HCT116 (cell line): ENCODE measurements at regions not wholly inside any gene's neighbourhood (a gene's known extent, or its start where the extent isn't known, plus 50 kb on each side); places are given as distances from the start of the nearest gene placed in this dataset.

Experiments
- ATAC-seq: fragments of 200-7000 bp; cut with Tn5 transposase; 2 replicates; pipeline ENCODE4 v1.9.1; 2020; ENCODE audit warnings: mild to moderate bottlenecking, moderate library complexity
- BruUV-seq: library from RNA; stranded (reverse); fragments of 400-500 nt; replicated peaks from 2 replicates; lab custom pipeline; 2021; lab: Mats Ljungman, UMichigan
- CTCF ChIA-PET: fragments of 300-600 bp; sonication (Branson Sonifier 250); formaldehyde crosslinking; loops from one replicate; lab custom pipeline; 2021; ENCODE audit warnings: antibody characterized with exemption; lab: Charles Lee
- POLR2A ChIA-PET: fragments of 300-600, 350-600 bp; sonication (Branson Sonifier 250); formaldehyde crosslinking; loops from one replicate; lab custom pipeline; 2021; ENCODE audit warnings: antibody characterized with exemption; lab: Charles Lee
- RAD21 ChIA-PET, 2 experiments: fragments of 300-600 bp; sonication (Branson Sonifier 250); formaldehyde crosslinking; loops; one replicate each; lab custom pipeline; 2023; ENCODE audit warnings: low total read pairs in 2 of 2; ENCODE audit not compliant: uncharacterized antibody in 2 of 2, unreplicated experiment in 2 of 2, low non-redundant PET in 1 of 2; lab: Charles Lee
- DNase-seq: peaks from one replicate; pipeline ENCODE4 v3.0.0-alpha.2; 2010; ENCODE audit warnings: low read depth, low spot score
- H2AFZ ChIP-seq: fragments of 200-600 bp; shearing (Covaris generic), sonication (generic); 2 replicates; pipeline ENCODE4 v1.6.1; 2017; ENCODE audit warnings: low read depth, mixed run types, mixed read lengths, antibody characterized with exemption, low read length; ENCODE audit not compliant: poor library complexity, severe bottlenecking
- H3K27ac ChIP-seq: 2 replicates; pipeline ENCODE4 v1.5.1; 2012; ENCODE audit warnings: low read depth, low read length
- H3K27me3 ChIP-seq: fragments of 200-600 bp; sonication (generic); 2 replicates; pipeline ENCODE4 v1.6.1; 2016; ENCODE audit warnings: mixed run types, low read length, mixed read lengths; ENCODE audit not compliant: insufficient read depth
- H3K36me3 ChIP-seq, 2 experiments: fragments of 200-500 bp in 1 of 2; fragments of 200-600 bp in 1 of 2; sonication (Bioruptor generic) in 1 of 2; sonication (generic) in 1 of 2; 2 replicates each; pipeline versions ENCODE4 v1.5.1 to v1.6.1; 2014 to 2016; ENCODE audit warnings: low read length in 2 of 2, inconsistent platforms in 1 of 2, mixed read lengths in 1 of 2, mixed run types in 1 of 2; ENCODE audit not compliant: insufficient read depth in 2 of 2, control insufficient read depth in 1 of 2
- H3K4me1 ChIP-seq, 2 experiments: fragments of 200-600 bp in 1 of 2; sonication (generic) in 1 of 2; 2 replicates each; pipeline versions ENCODE4 v1.5.1 to v1.6.1; 2012 to 2017; ENCODE audit warnings: low read length in 2 of 2, inconsistent platforms in 1 of 2, mild to moderate bottlenecking in 1 of 2, mixed read lengths in 1 of 2, mixed run types in 1 of 2, moderate library complexity in 1 of 2; ENCODE audit not compliant: insufficient read depth in 2 of 2, control insufficient read depth in 1 of 2
- H3K4me2 ChIP-seq: fragments of 200-600 bp; sonication (generic); 2 replicates; pipeline ENCODE4 v1.6.1; 2017; ENCODE audit warnings: mixed run types, low read length, mixed read lengths
- H3K4me3 ChIP-seq, 2 experiments: fragments of 200-600 bp in 1 of 2; sonication (generic) in 1 of 2; replicated peaks in 1 of 2; 2 replicates each; pipeline ENCODE4 v1.5.1; 2011 to 2016; ENCODE audit warnings: low read length in 2 of 2, control low read depth in 1 of 2, low read depth in 1 of 2, mild to moderate bottlenecking in 1 of 2, mixed read lengths in 1 of 2, mixed run types in 1 of 2
- H3K79me2 ChIP-seq: fragments of 200-600 bp; sonication (generic); 2 replicates; pipeline ENCODE4 v1.6.1; 2017; ENCODE audit warnings: mild to moderate bottlenecking, mixed run types, low read length, moderate library complexity, mixed read lengths; ENCODE audit not compliant: insufficient read depth
- H3K9ac ChIP-seq: fragments of 200-600 bp; sonication (generic); 2 replicates; pipeline ENCODE4 v1.6.1; 2016; ENCODE audit warnings: low read length, mixed read lengths
- H3K9me2 ChIP-seq: fragments of 200-600 bp; sonication (generic), shearing (Covaris generic); 2 replicates; pipeline ENCODE4 v1.6.1; 2017; ENCODE audit warnings: mixed run types, mild to moderate bottlenecking, moderate library complexity; ENCODE audit not compliant: insufficient read depth
- H3K9me3 ChIP-seq, 2 experiments: fragments of 200-500 bp in 1 of 2; fragments of 200-600 bp in 1 of 2; sonication (Bioruptor generic) in 1 of 2; sonication (generic) in 1 of 2; 2 replicates each; pipeline ENCODE4 v1.6.1; 2014 to 2017; ENCODE audit warnings: low read length in 2 of 2, mixed read lengths in 2 of 2, inconsistent platforms in 1 of 2, low read depth in 1 of 2, mild to moderate bottlenecking in 1 of 2, mixed run types in 1 of 2, moderate library complexity in 1 of 2; ENCODE audit not compliant: control insufficient read depth in 1 of 2, insufficient read depth in 1 of 2
- H4K20me1 ChIP-seq: fragments of 200-600 bp; sonication (generic), shearing (Covaris generic); 2 replicates; pipeline ENCODE4 v1.6.1; 2017; ENCODE audit warnings: mixed run types, mild to moderate bottlenecking, moderate library complexity; ENCODE audit not compliant: insufficient read depth
- CBX3 ChIP-seq: IDR thresholded peaks from 2 replicates; pipeline ENCODE4 v1.6.1; 2012; ENCODE audit warnings: low read depth
- EGR1 ChIP-seq: IDR thresholded peaks from 2 replicates; pipeline ENCODE4 v1.6.1; 2012; ENCODE audit warnings: low read depth
- ELF1 ChIP-seq: IDR thresholded peaks from 2 replicates; pipeline ENCODE4 v1.6.1; 2012; ENCODE audit warnings: low read depth, borderline replicate concordance
- EZH2 ChIP-seq: fragments of 200-600 bp; sonication (generic); IDR thresholded peaks from 2 replicates; pipeline ENCODE4 v1.6.1; 2017; ENCODE audit warnings: antibody characterized with exemption, mixed run types
- JUND ChIP-seq: IDR thresholded peaks from 2 replicates; pipeline ENCODE4 v1.6.1; 2012
- POLR2AphosphoS5 ChIP-seq: IDR thresholded peaks from 2 replicates; pipeline ENCODE4 v1.6.1; 2011; ENCODE audit warnings: mild to moderate bottlenecking, low read depth, low read length, moderate library complexity
- RAD21 ChIP-seq: IDR thresholded peaks from 2 replicates; pipeline ENCODE4 v1.6.1; 2012; ENCODE audit warnings: low read depth, mild to moderate bottlenecking
- SP1 ChIP-seq: IDR thresholded peaks from 2 replicates; pipeline ENCODE4 v1.6.1; 2012; ENCODE audit warnings: low read depth
- SRF ChIP-seq: IDR thresholded peaks from 2 replicates; pipeline ENCODE4 v1.6.1; 2012; ENCODE audit warnings: low read depth
- TCF7L2 ChIP-seq: IDR thresholded peaks from 2 replicates; pipeline ENCODE4 v1.7.0; 2011; ENCODE audit warnings: borderline replicate concordance, inconsistent platforms; ENCODE audit not compliant: insufficient read depth, insufficient read length; ENCODE audit errors: extremely low read depth
- YY1 ChIP-seq: IDR thresholded peaks from 2 replicates; pipeline ENCODE4 v1.6.1; 2011; ENCODE audit warnings: low read length, low read depth, moderate library complexity, mild to moderate bottlenecking; ENCODE audit not compliant: insufficient replicate concordance; ENCODE audit errors: extremely low read depth
- ZFX ChIP-seq: fragments of 450-650 bp; IDR thresholded peaks from 2 replicates; pipeline ENCODE4 v1.6.1; 2017
- ZNF274 ChIP-seq: fragments of 200-500 bp; sonication (Bioruptor generic); IDR thresholded peaks from 2 replicates; pipeline ENCODE4 v1.6.1; 2014; ENCODE audit warnings: mild to moderate bottlenecking, low read depth, low read length, inconsistent platforms
- intact Hi-C: fragments of 100-400 bp; cut with micrococcal nuclease; formaldehyde crosslinking; loops from 2 replicates; pipeline ENCODE4 v1.10.0; 2022
- TF ChIP-seq, protein P1 (sequence below), 3 experiments: fragments of 200-600 bp in 1 of 3; sonication (generic) in 1 of 3; IDR thresholded peaks in 2 of 3; conservative IDR thresholded peaks in 1 of 3; 2 replicates each; pipeline ENCODE4 v1.5.1; 2012 to 2017; ENCODE audit warnings: low read depth in 2 of 3, low read length in 2 of 3, antibody characterized with exemption in 1 of 3, borderline replicate concordance in 1 of 3, control low read depth in 1 of 3, mild to moderate bottlenecking in 1 of 3, mixed read lengths in 1 of 3, mixed run types in 1 of 3, moderate library complexity in 1 of 3; ENCODE audit not compliant: insufficient read depth in 1 of 3
- TF ChIP-seq, protein P2 (sequence below): IDR thresholded peaks from 2 replicates; pipeline ENCODE4 v1.6.1; 2012
- TF ChIP-seq, protein P3 (sequence below): IDR thresholded peaks from 2 replicates; pipeline ENCODE4 v1.6.1; 2012; ENCODE audit warnings: low read depth
- TF ChIP-seq, protein P4 (sequence below): IDR thresholded peaks from 2 replicates; pipeline ENCODE4 v1.6.1; 2012

GRCh38 chr5:4532705-4533080 lies 607.4 kb upstream of the ADAMTS16 start:
- H3K9me3 ChIP-seq = peaks cover 14 to 37% of the 10 kb centered on the region in 2 experiments; a peak in 3 of 4 replicates
- RAD21 ChIA-PET = no interaction called here
- no peak overlapping the region for H3K4me3 ChIP-seq
- no peak overlapping the region for H3K27ac ChIP-seq
- H3K9ac ChIP-seq = no peak overlapping the region
- H4K20me1 ChIP-seq = no peaks in the 10 kb centered on the region
- CTCF ChIA-PET = no interaction called here
- no peaks in the 10 kb centered on the region for H3K4me1 ChIP-seq
- H3K27me3 ChIP-seq = no peaks in the 10 kb centered on the region
- POLR2A ChIA-PET = no interaction called here
- H3K4me2 ChIP-seq = no peak overlapping the region
- no TSS peak for BruUV-seq
- no peak for DNase-seq
- no peaks in the 10 kb centered on the region for H3K9me2 ChIP-seq
- no peaks in the 10 kb centered on the region for H3K36me3 ChIP-seq
- H3K79me2 ChIP-seq = no peaks in the 10 kb centered on the region
- H2AFZ ChIP-seq = no peak overlapping the region
- TF ChIP-seq CBX3 = no peak
- TF ChIP-seq, protein P1, sequence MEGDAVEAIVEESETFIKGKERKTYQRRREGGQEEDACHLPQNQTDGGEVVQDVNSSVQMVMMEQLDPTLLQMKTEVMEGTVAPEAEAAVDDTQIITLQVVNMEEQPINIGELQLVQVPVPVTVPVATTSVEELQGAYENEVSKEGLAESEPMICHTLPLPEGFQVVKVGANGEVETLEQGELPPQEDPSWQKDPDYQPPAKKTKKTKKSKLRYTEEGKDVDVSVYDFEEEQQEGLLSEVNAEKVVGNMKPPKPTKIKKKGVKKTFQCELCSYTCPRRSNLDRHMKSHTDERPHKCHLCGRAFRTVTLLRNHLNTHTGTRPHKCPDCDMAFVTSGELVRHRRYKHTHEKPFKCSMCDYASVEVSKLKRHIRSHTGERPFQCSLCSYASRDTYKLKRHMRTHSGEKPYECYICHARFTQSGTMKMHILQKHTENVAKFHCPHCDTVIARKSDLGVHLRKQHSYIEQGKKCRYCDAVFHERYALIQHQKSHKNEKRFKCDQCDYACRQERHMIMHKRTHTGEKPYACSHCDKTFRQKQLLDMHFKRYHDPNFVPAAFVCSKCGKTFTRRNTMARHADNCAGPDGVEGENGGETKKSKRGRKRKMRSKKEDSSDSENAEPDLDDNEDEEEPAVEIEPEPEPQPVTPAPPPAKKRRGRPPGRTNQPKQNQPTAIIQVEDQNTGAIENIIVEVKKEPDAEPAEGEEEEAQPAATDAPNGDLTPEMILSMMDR (IDR thresholded peaks at IDR 0.05 in 2 of 3, conservative IDR thresholded peaks at IDR 0.05 in 1 of 3; ENCODE audit: borderline replicate concordance in 1 of 3, insufficient read depth in 1 of 3, low read depth in 2 of 3, low read length in 2 of 3) = no peak
- TF ChIP-seq POLR2AphosphoS5 = no peak
- no peak for TF ChIP-seq EZH2
- TF ChIP-seq, protein P2, sequence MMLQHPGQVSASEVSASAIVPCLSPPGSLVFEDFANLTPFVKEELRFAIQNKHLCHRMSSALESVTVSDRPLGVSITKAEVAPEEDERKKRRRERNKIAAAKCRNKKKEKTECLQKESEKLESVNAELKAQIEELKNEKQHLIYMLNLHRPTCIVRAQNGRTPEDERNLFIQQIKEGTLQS = no peak
- TF ChIP-seq JUND = no peak
- TF ChIP-seq YY1 = no peak
- no peak for TF ChIP-seq RAD21
- TF ChIP-seq TCF7L2 = no peak
- TF ChIP-seq SP1 = no peak
- no peak for TF ChIP-seq ZNF274
- TF ChIP-seq, protein P3, sequence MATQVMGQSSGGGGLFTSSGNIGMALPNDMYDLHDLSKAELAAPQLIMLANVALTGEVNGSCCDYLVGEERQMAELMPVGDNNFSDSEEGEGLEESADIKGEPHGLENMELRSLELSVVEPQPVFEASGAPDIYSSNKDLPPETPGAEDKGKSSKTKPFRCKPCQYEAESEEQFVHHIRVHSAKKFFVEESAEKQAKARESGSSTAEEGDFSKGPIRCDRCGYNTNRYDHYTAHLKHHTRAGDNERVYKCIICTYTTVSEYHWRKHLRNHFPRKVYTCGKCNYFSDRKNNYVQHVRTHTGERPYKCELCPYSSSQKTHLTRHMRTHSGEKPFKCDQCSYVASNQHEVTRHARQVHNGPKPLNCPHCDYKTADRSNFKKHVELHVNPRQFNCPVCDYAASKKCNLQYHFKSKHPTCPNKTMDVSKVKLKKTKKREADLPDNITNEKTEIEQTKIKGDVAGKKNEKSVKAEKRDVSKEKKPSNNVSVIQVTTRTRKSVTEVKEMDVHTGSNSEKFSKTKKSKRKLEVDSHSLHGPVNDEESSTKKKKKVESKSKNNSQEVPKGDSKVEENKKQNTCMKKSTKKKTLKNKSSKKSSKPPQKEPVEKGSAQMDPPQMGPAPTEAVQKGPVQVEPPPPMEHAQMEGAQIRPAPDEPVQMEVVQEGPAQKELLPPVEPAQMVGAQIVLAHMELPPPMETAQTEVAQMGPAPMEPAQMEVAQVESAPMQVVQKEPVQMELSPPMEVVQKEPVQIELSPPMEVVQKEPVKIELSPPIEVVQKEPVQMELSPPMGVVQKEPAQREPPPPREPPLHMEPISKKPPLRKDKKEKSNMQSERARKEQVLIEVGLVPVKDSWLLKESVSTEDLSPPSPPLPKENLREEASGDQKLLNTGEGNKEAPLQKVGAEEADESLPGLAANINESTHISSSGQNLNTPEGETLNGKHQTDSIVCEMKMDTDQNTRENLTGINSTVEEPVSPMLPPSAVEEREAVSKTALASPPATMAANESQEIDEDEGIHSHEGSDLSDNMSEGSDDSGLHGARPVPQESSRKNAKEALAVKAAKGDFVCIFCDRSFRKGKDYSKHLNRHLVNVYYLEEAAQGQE = no peak
- no peak for TF ChIP-seq SRF
- TF ChIP-seq ELF1 = no peak
- TF ChIP-seq, protein P4, sequence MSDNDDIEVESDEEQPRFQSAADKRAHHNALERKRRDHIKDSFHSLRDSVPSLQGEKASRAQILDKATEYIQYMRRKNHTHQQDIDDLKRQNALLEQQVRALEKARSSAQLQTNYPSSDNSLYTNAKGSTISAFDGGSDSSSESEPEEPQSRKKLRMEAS = no peak
- no peak for TF ChIP-seq EGR1
- no peak for TF ChIP-seq ZFX
- ATAC-seq = no peak
- intact Hi-C loops = no loop called here
